Motor neuron (in vitro differentiated cells): ENCODE measurements at regions not wholly inside any gene's neighbourhood (a gene's known extent, or its start where the extent isn't known, plus 50 kb on each side); places are given as distances from the start of the nearest gene placed in this dataset.

ENCODE experiments used
- ATAC-seq, 8 experiments: fragments of 200-7000 bp; cut with Tn5 transposase; replicated peaks in 6 of 8; 2 replicates each; pipeline ENCODE4 v1.8.0; 2021; ENCODE audit warnings: mild to moderate bottlenecking in 8 of 8, moderate library complexity in 8 of 8
- H3K27ac ChIP-seq, 2 donors: fragments of 250-450 bp; sonication (Bioruptor Pico); 2 replicates each; pipeline ENCODE4 v1.9.0; 2021; ENCODE audit warnings: antibody characterized with exemption in 2 of 2, mild to moderate bottlenecking in 2 of 2, moderate library complexity in 1 of 2
- H3K4me1 ChIP-seq, 2 donors: fragments of 250-450 bp; sonication (Bioruptor Pico); replicated peaks in 1 of 2; 2 replicates each; pipeline ENCODE4 v1.6.1; 2021; ENCODE audit warnings: antibody characterized with exemption in 2 of 2, mild to moderate bottlenecking in 2 of 2, moderate library complexity in 1 of 2
- H3K4me3 ChIP-seq, 5 donors: fragments of 250-450 bp; sonication (Bioruptor Pico); 2 replicates each; pipeline ENCODE4 v1.9.0; 2021; ENCODE audit warnings: antibody characterized with exemption in 5 of 5, mild to moderate bottlenecking in 5 of 5, moderate library complexity in 4 of 5
- WGBS, 10 experiments: fragments of 450-650 bp; shearing (Covaris generic); methylation state at CpG; one replicate each; pipeline ENCODE4 v1.0.0; 2022; 5-methylcytosine and 5-hydroxymethylcytosine counted together
- in situ Hi-C, 9 experiments: fragments of 400-800 bp; cut with MboI; loops; one replicate each; pipeline ENCODE4 v1.15.0; 2021; ENCODE audit warnings: low sequenced_read_pairs in 9 of 9, low pct_unique_long_range_greater_than_20kb in 2 of 9; ENCODE audit not compliant: unreplicated experiment in 9 of 9

- H3K27ac ChIP-seq = no peak overlapping the region
- no peak overlapping the region for H3K4me3 ChIP-seq
- in situ Hi-C loops = loop anchor here in 1 of 9 experiments (25.0 kb wide), 1 partner anchor 105 kb away; no protein-coding TSS in a partner anchor
- H3K4me1 ChIP-seq = peaks cover 19 to 22% of the 10 kb centered on the region in 2 donors
- no peak for ATAC-seq
- WGBS, 10 experiments = 50 to 100% (median 92%) methylated on average over 1 to 6 of the region's 7 CpGs; no CpG with 5 or more reads in 1 of the 10 experiments
Measured at GRCh38 chr12:5242440-5242839, 189.5 kb upstream of the NTF3 start.

DNA sequence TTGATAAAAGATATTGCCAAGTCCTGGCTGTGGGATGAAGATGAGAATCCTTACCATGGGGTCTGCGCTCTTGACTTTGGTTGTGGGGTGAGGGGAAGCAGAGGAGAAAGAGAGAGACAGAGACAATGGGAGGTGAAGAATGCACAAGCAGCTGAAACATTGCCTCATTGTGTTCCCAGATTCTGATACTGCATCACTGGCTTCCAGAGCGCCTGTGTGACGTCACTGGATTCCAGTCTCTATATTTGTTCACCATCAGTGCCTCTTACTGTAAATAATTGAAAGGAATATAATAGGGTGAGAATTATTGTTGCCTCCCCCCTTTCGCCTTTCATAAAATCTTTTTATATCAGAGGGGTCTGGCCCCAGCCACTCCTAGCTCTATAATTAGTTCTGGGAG, 188.9 kb upstream of the NTF3 start:
- ATAC-seq = peak in 3 of 8 experiments; percentile 14 to 52 (median 41)
- Histone ChIP-seq H3K4me3 (no peak overlapping the region), H3K27ac (no peak overlapping the region), H3K4me1 (peaks cover 19 to 22% of the 10 kb centered on the region in 2 donors)
- in situ Hi-C loops = loop anchor here in 1 of 9 experiments (25.0 kb wide), 1 partner anchor 106 kb away; no protein-coding TSS in a partner anchor
- 40 to 100% (median 82%) methylated on average over 1 to 3 of the region's 4 CpGs; no CpG with 5 or more reads in 2 of the 10 experiments for WGBS, 10 experiments

- in situ Hi-C loops = loop anchor here in 1 of 9 experiments (25.0 kb wide), 1 partner anchor 107 kb away; no protein-coding TSS in a partner anchor
- peak; percentile 52 to 94 (median 79) for ATAC-seq
Measured at GRCh38 chr12:5244513-5244972, 187.4 kb upstream of the NTF3 start.

GRCh38 chr12:5246196-5246595, 185.7 kb upstream of the NTF3 start:
- 20 to 75% (median 35%) methylated on average over 1 to 3 of the region's 3 CpGs; no CpG with 5 or more reads in 5 of the 10 experiments for WGBS, 10 experiments
- in situ Hi-C loops = loop anchor here in 1 of 9 experiments (25.0 kb wide), 1 partner anchor 109 kb away; no protein-coding TSS in a partner anchor
- Histone ChIP-seq H3K27ac (no peak overlapping the region), H3K4me3 (no peak overlapping the region), H3K4me1 (peaks cover 22 to 34% of the 10 kb centered on the region in 2 donors)
- no peak for ATAC-seq

More at GRCh38 chr12:5244513-5244972, 187.4 kb upstream of the NTF3 start:
- Histone ChIP-seq H3K4me3 (no peak overlapping the region), H3K4me1 (peaks cover 22 to 34% of the 10 kb centered on the region in 2 donors), H3K27ac (no peak overlapping the region)
- WGBS, 10 experiments = 0 to 100% (median 38%) methylated on average over 1 to 3 of the region's 5 CpGs; no CpG with 5 or more reads in 1 of the 10 experiments

GRCh38 chr12:5247144-5247543, 184.8 kb upstream of the NTF3 start:
- in situ Hi-C loops = loop anchor here in 1 of 9 experiments (25.0 kb wide), 1 partner anchor 110 kb away; no protein-coding TSS in a partner anchor
- ATAC-seq = no peak
- 17 to 100% (median 73%) methylated on average over 1 to 3 of the region's 3 CpGs; no CpG with 5 or more reads in 5 of the 10 experiments for WGBS, 10 experiments

GRCh38 chr12:5248230-5248629, 183.7 kb upstream of the NTF3 start:
- WGBS, 10 experiments = 0 to 100% (median 95%) methylated on average over 1 to 3 of the region's 3 CpGs; no CpG with 5 or more reads in 2 of the 10 experiments
- Histone ChIP-seq H3K27ac (no peak overlapping the region), H3K4me3 (no peak overlapping the region), H3K4me1 (peaks cover 16 to 25% of the 10 kb centered on the region in 2 donors)
- no peak for ATAC-seq
- in situ Hi-C loops = loop anchor here in 1 of 9 experiments (25.0 kb wide), 1 partner anchor 111 kb away; no protein-coding TSS in a partner anchor

More at GRCh38 chr12:5247144-5247543, 184.8 kb upstream of the NTF3 start:
- no peak overlapping the region for H3K27ac ChIP-seq
- H3K4me3 ChIP-seq = no peak overlapping the region
- peaks cover 22 to 32% of the 10 kb centered on the region in 2 donors for H3K4me1 ChIP-seq

DNA sequence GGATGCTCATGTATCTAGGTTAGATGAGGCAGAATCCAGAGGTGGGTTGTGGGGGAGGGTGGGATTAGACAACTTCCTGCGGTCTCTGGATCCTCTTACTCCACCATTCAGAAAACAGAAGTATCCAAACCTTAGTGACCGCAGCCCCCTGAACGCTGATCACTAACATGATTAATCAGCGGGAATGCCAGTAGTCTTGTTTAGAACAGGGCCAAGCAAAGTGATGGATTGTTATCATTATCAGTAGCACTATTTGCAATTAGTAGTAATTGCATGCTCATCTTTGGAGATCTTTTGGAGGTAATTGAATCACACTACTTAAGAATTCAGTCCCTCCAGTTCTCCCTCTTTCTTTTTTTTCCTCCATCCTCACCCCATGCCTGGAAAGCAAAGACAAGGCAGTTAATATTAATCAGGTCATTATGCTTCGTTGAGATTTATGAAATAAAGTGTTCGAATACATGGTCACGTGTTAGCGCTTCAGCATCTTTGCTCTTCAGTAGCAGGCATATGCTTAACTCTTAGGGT, 182.8 kb upstream of the NTF3 start:
- H3K4me1 ChIP-seq = peaks cover 8 to 22% of the 10 kb centered on the region in 2 donors
- in situ Hi-C loops = loop anchor here in 1 of 9 experiments (25.0 kb wide), 1 partner anchor 112 kb away; no protein-coding TSS in a partner anchor
- H3K27ac ChIP-seq = no peak overlapping the region
- no peak overlapping the region for H3K4me3 ChIP-seq
- WGBS, 10 experiments = 61 to 84% (median 72%) methylated on average over 4 to 8 of the region's 8 CpGs; no CpG with 5 or more reads in 2 of the 10 experiments
- ATAC-seq = peak in 3 of 8 experiments; percentile 14 to 71 (median 66)

DNA sequence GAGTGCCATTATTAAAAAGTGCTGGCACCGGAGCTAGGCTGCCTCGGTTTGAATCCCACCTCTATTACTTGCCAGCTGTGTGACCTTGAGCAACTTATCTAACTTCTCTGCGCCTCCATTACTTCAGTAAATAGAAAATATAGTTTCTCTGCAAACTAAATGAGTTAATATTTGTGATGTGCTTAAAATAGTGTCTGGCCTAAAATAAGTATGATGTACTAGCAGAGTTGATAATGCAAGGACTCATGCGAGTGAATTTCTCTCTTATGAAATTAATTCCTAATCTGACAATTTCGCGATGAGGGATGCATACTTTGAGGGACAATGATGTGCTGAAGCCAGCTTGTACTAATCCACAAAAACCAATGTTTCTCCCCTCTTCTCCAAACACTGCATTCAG, 180.8 kb upstream of the NTF3 start:
- Histone ChIP-seq H3K4me1 (peaks cover 0 to 15% of the 10 kb centered on the region in 2 donors), H3K27ac (no peak overlapping the region), H3K4me3 (no peak overlapping the region)
- in situ Hi-C loops = no loop called here
- no peak for ATAC-seq
- 48 to 100% (median 92%) methylated on average over 1 to 5 of the region's 6 CpGs for WGBS, 10 experiments

GRCh38 chr12:5251786-5252185, 180.1 kb upstream of the NTF3 start:
- Histone ChIP-seq H3K4me1 (peaks cover 0 to 15% of the 10 kb centered on the region in 2 donors), H3K4me3 (no peak overlapping the region), H3K27ac (no peak overlapping the region)
- 64 to 100% (median 79%) methylated on average over 1 to 6 of the region's 6 CpGs for WGBS, 10 experiments
- in situ Hi-C loops = no loop called here
- no peak for ATAC-seq

- Histone ChIP-seq H3K4me3 (no peak overlapping the region), H3K27ac (no peak overlapping the region), H3K4me1 (peaks cover 13 to 19% of the 10 kb centered on the region in 2 donors)
- WGBS, 10 experiments = 41 to 85% (median 77%) methylated on average over 1 to 3 of the region's 4 CpGs; no CpG with 5 or more reads in 1 of the 10 experiments
- peak in 3 of 8 experiments; percentile 37 to 54 (median 43) for ATAC-seq
- in situ Hi-C loops = no loop called here
Measured at GRCh38 chr12:5254703-5255102, 177.2 kb upstream of the NTF3 start.

DNA sequence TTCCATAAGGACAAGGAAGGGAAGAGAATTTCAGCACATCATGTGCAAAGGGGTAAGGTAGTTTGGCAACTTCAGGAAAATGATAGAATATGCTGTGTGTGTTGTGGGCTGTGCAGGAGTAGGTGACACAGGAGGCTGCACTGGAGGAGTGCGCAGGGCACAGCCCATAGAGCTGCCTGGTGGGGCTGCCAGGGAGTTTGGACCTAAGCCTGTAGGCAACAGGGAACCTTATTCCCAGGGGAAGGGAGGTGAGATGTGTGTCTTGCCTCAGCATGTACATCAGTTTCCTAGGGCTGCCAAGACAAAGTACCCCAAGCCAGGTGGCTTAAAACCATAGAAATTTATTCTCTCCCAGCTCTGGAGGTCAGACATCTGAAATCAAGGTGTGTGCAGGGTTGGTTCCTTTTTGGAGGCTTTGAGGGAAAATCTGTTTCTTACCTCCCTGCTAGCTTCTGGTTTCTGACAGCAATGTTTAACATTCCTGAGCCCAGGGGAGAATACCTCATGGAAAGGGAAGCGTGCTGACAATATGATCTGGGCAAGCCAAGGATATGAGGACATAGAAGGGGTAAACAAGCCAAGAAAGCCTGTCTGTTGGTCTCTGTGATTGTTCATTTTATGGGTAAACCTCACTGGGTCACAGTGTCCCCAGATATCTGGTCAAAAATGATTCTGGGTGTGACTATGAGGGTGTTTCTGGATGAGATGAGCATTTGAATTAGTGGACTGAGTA, 174.0 kb upstream of the NTF3 start:
- Histone ChIP-seq H3K4me1 (peaks cover 19 to 33% of the 10 kb centered on the region in 2 donors), H3K4me3 (no peak overlapping the region), H3K27ac (peak overlapping the region in 1 of 2 donors; percentile 16)
- in situ Hi-C loops = no loop called here
- WGBS, 10 experiments = 60 to 100% (median 100%) methylated on average over 1 to 2 of the region's 2 CpGs; no CpG with 5 or more reads in 4 of the 10 experiments
- ATAC-seq = no peak

DNA sequence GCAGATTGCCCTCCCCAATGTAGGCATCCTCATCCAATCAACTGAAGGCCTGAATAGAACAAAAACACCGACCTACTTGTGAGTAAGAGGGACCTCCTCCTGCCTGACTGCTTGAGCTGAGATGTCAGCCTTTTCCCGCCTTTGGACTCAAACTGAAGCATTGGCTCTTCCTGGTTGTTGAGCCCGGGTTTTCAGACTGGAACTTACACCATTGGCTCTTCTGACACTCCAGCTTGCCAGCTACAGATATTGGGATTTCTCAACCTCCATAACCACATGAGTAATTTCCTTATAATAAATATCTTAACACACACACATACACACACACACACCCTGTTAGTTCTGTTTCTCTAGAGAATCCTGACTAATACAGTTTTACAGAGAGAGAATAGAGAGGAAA, 173.4 kb upstream of the NTF3 start:
- peak in 3 of 8 experiments; percentile 2 to 53 (median 33) for ATAC-seq
- in situ Hi-C loops = no loop called here
- WGBS, 10 experiments = 5 to 89% (median 45%) methylated on average over 1 to 3 of the region's 3 CpGs; no CpG with 5 or more reads in 2 of the 10 experiments
- peak overlapping the region in 1 of 2 donors; percentile 16 for H3K27ac ChIP-seq
- peaks cover 22 to 33% of the 10 kb centered on the region in 2 donors for H3K4me1 ChIP-seq
- no peak overlapping the region for H3K4me3 ChIP-seq
